ENCODE measurements at regions not wholly inside any gene's neighbourhood (a gene's known extent, or its start where the extent isn't known, plus 50 kb on each side); places are given as distances from the start of the nearest gene placed in this dataset.

GRCh38 chr18:78912336-78912735 is 67.3 kb upstream of the SALL3 start:
- TF ChIP-seq CTCF (IDR thresholded peaks at IDR 0.05) (no peak), POLR2A (IDR thresholded peaks at IDR 0.05) (no peak)
- DNase-seq = no peak
- H3K4me1 ChIP-seq = no peaks in the 10 kb centered on the region
- no peaks in the 10 kb centered on the region for H3K9me3 ChIP-seq
- H3K27ac ChIP-seq = no peak overlapping the region
- H3K27me3 ChIP-seq = no peaks in the 10 kb centered on the region
- no peaks in the 10 kb centered on the region for H3K36me3 ChIP-seq
- H3K4me3 ChIP-seq = no peak overlapping the region

GRCh38 chr18:78912844-78913243 is 66.8 kb upstream of the SALL3 start:
- Histone ChIP-seq H3K4me3 (no peak overlapping the region), H3K4me1 (no peaks in the 10 kb centered on the region), H3K9me3 (no peaks in the 10 kb centered on the region), H3K27me3 (no peaks in the 10 kb centered on the region), H3K27ac (no peak overlapping the region), H3K36me3 (no peaks in the 10 kb centered on the region)
- no peak for DNase-seq
- no peak for TF ChIP-seq POLR2A (IDR thresholded peaks at IDR 0.05)

- Histone ChIP-seq H3K4me3 (no peak overlapping the region), H3K27me3 (no peaks in the 10 kb centered on the region), H3K9me3 (no peaks in the 10 kb centered on the region), H3K36me3 (no peaks in the 10 kb centered on the region), H3K4me1 (no peaks in the 10 kb centered on the region), H3K27ac (no peak overlapping the region)
- TF ChIP-seq CTCF (IDR thresholded peaks at IDR 0.05) (no peak), POLR2A (IDR thresholded peaks at IDR 0.05) (no peak)
- no peak for DNase-seq
Measured at GRCh38 chr18:78913395-78913794, 66.2 kb upstream of the SALL3 start.

- no peak overlapping the region for H3K27ac ChIP-seq
- H3K9me3 ChIP-seq = no peaks in the 10 kb centered on the region
- H3K4me3 ChIP-seq = no peak overlapping the region
- no peaks in the 10 kb centered on the region for H3K27me3 ChIP-seq
- H3K36me3 ChIP-seq = no peaks in the 10 kb centered on the region
- DNase-seq = no peak
- TF ChIP-seq POLR2A (IDR thresholded peaks at IDR 0.05) (no peak), CTCF (IDR thresholded peaks at IDR 0.05) (no peak)
- no peaks in the 10 kb centered on the region for H3K4me1 ChIP-seq
Measured at GRCh38 chr18:78913830-78914231, 65.8 kb upstream of the SALL3 start.

- Histone ChIP-seq H3K4me1 (no peaks in the 10 kb centered on the region), H3K9me3 (no peaks in the 10 kb centered on the region), H3K27me3 (no peaks in the 10 kb centered on the region), H3K36me3 (no peaks in the 10 kb centered on the region), H3K4me3 (no peak overlapping the region), H3K27ac (no peak overlapping the region)
- no peak for TF ChIP-seq POLR2A (IDR thresholded peaks at IDR 0.05)
- no peak for TF ChIP-seq CTCF (IDR thresholded peaks at IDR 0.05)
- DNase-seq = no peak
Measured at GRCh38 chr18:78914249-78914935, 65.2 kb upstream of the SALL3 start.

GRCh38 chr18:78915446-78916008 is 64.1 kb upstream of the SALL3 start:
- Histone ChIP-seq H3K9me3 (no peaks in the 10 kb centered on the region), H3K27me3 (no peaks in the 10 kb centered on the region), H3K36me3 (no peaks in the 10 kb centered on the region), H3K4me3 (no peak overlapping the region), H3K4me1 (no peaks in the 10 kb centered on the region), H3K27ac (no peak overlapping the region)
- no peak for TF ChIP-seq POLR2A (IDR thresholded peaks at IDR 0.05)
- no peak for TF ChIP-seq CTCF (IDR thresholded peaks at IDR 0.05)
- DNase-seq = no peak
